HG02798 (cell line): ENCODE measurements at regions not wholly inside any gene's neighbourhood (a gene's known extent, or its start where the extent isn't known, plus 50 kb on each side); places are given as distances from the start of the nearest gene placed in this dataset.

ENCODE experiments used
- ATAC-seq: cut with Tn5 transposase; IDR thresholded peaks from one replicate; pipeline ENCODE4 v1.9.1; 2021; ENCODE audit warnings: mild to moderate bottlenecking; ENCODE audit not compliant: unreplicated experiment, poor library complexity

DNA sequence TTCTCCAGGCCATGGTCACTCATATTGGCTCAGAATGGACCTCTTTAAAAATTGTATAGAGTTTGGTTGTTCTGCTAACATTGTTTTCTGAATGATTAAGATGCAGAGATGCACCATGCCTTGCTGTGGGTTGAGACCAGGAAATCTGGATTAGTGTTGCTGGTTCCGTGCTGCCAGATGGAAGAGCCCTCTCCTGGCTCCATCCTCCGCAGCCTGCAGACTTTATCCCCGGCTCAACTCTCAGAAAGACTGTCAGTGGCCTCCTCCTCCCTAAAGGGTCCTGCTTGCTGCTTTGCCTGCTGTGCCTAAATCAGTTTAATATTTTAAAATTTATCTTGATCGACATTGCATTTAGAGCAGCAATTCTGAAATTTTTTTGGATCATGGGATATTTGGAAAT, 196.7 kb downstream of the TENT4A start:
- ATAC-seq, result no peak

DNA sequence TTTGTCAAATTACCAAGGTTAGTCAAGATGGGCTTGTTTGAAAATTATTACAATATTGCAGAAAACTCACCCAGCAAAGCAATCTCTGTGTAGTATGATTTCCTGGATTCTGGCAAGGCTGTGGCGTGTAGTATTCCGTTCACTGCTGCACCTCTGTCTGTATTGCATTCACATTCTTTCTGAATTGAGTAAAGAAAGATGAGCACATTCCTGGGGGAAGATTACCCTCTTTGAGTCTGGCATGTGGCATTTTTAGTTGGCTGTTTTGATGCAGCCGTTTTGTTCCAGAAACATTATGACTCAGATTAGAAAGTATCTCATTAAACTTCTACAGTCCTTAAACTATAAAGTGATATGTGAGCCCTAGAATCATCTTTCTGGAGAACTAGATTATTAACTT, 197.7 kb downstream of the TENT4A start:
- no peak for ATAC-seq

DNA sequence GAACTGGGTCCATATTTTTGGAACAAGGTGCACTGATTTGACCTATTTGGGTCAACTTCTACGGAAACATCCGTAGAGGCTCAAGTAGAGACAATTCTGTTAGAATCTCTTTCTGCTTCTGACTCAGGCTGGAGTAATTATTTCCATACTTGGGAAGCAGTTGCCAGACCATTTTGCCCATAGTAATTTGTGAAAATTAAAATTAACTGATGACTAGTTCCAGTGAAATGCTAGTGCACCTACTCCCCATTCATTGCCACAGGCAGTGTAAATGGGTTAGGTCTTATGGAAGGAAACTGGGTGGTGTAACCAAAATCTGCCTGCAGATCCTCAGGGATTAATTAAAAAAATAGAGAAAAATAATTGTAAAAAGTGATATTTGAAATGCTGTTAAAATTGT, 201.1 kb downstream of the TENT4A start:
- no peak for ATAC-seq

DNA sequence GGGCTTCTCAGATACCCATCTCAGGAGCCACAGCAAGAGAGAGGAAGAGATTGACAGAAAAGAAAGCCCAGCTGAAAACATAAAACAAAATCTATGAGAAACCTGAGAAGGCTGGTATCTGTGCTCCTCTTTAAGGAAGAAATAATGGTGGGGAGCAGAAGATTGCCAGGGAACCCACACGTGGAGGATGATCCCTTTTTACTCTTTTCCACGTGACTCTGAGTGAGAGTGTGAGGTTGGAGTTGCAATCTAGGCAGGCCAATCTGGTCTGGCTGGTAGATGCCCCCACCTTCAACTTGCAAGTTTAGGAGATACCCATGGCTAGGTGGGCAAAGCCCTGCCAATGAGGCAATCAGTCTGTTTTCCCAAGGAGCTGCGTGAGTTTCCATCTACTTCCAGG, 202.3 kb downstream of the TENT4A start:
- no peak for ATAC-seq

DNA sequence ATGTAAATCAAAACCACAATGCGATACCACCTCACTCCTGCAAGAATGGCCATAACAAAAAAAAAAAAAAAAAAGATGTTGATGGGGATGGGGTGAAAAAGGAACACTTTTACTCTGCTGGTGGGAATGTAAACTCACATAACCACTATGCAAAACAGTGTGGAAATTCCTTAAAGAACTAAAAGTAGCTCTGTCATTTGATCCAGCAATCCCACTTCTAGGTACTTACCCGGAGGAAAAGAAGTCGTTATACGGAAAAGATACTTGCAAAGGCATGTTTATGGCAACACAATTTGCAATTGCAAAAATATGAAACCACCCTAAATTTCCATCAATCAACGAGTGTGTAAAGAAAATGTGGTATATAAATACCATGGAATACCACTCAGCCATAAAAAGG, 205.0 kb downstream of the TENT4A start:
- no peak for ATAC-seq

DNA sequence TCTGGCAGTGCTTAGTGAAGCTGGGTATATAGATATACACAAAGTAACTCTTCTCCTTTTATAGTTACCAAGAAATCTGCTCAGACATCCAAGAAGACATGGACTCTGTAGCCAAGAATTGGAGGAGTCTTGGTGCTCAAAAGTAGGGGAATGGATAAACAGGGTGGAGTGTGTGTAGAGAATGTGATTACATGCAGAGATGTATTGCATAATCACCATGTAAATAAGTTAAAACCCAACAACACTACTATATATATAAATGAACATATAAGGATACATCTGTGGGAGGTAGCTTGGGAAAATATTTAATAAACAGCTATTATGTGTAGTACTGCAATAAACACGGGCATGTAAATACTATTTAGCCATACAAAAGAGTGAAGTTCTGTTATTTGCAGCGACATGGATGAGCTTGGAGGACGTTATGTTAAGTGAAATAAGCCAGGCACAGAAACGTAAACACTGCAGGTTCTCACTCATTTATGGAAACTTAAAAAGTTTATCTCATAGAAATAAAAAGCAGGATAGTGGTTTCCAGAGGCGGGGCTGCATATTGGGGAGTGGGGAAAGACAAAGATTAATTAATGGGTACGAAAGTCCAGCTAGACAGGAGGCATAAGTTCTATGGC, 207.5 kb downstream of the TENT4A start:
- ATAC-seq, result no peak

DNA sequence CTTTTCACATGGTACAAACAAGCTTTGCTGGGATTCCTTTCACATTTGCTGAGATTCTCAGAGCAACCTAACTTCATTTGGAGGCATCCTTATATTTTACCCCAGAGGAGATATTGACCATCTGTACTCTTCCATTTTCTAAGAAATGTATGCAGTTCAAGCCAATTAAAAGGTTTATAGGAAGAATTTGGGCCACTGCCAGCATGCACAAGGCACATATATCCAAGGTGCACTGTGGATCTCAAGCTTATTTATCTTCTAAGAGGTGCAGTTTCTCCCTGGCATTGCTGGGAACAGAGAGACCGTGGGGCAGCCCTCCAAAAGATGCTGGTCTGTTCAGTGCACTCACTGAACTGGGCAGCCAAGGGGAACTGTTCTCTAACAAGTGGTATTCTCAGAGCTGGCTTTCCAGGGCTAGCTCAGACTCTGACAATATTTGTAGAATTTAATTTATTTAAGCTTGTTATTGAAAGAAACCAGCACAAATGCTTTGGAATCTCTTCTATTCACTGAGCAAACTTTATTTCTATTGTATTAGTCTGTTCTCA, 213.3 kb downstream of the TENT4A start:
- no peak for ATAC-seq

DNA sequence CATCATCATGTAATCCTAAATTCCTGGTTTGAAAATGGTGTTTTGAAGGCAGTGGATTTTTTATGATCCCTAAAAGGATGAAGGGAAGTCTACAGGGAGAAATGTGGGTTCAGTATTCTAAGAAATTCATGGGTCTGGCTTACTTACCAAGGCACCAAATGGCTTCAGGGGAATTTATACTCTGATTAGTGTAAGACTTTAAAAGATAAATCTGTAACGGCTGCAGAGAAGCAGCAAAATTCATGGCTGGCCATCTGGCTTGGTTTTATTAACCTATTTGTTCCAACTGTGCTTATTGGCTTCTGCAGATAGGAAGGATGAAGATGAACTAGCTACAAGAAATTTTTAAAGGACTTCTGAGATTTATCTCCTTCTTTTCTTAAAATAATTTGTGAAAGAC, 222.8 kb downstream of the TENT4A start:
- ATAC-seq, result no peak

DNA sequence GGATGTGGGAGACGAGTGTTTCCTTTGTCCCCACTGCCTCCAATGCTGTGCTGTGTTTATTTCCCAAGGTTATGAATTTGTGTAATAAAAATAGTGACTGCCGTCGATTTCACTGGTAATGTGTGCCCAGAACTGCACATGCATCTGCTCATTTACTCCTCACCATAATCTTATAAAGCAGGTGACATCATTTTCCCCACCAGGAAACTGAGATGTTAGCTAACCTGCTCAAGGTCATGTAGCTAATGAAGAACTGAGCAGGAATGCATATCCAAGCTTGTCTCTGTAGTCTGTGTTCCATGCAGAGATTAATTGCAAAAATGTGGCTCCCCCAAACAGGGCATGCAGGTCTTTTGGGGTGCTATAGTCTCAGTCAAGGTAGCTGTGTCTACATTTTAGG, 224.4 kb downstream of the TENT4A start:
- no peak for ATAC-seq

DNA sequence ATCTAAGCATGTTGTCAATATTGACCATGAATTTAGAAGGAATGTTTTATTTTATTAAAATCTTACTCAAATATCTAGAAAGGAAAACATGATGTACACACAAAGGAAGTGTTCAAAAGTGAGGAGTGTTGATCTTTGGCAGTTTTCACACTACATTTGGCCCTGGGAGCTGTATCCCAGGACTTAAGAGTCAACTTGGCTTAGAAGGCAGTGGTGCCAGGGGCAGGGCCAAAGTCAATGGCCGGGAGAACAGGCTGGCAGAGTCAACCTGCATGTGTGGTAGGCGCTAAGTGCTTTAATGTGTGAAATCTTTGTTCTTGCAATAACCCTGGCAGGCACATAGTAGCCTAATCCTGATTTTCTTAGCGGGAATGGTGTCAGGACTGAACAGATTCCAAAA, 228.4 kb downstream of the TENT4A start:
- no peak for ATAC-seq

DNA sequence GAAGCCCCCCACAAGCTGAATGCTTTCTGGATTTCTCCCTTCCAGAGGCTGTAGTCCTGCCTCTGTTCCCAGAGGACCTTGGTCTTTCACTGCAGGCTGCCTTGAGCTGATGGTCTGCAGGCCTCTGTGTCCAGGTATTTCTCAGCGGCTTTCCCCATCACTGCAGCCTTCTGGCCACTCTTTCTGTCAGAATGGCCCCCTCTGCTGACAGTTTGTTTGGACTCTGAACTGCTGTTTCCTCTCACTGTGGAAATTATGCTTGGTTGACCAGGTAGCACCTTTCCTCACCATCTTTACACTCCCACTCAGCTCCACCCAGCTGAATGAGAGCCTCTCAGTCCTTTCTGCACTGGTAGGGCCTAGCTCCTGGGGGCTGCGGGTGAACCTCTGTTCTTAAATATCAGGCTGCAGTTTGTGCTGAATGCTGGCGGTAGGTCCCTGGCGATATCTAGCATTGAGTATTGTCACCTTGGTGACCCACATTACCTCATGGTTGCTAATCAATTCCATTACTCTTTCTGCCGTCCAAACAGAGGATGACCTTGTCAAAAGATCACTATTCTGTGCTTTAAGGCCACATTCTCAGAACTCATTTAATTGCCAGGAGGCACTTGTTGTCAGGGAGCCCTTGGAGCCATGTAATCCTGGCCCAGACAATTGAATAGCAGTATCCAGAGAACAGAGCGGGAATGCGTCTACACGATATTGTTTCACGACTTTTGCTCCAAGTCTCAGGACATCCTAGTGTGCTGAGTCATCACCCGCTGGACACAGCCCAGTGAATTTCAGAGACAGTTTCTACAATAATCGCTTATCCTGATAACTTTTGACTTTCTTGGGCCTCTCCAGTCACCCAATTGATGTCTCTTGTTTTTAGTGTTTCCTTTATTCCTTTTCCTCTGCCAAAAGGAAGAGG, 230.2 kb downstream of the TENT4A start:
- ATAC-seq, result no peak

DNA sequence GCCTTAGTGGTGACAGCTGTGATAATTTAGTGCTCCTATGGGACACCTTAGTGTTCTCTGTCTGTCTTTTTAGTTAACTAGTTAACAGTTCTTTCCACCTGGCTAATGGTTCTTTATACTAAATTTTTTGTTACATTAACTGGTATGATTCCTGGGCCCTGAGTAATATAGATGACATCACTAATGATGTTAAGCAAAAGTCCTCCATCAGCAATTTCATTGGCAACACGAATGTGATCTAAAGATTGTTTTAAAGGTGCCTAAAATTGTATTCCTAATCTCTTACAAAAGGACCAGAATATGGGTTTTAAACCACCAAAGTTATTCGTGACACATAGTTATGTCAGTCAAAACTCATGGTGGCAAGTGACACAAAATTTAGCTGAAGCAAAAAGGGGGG, 235.3 kb downstream of the TENT4A start:
- ATAC-seq, result no peak

DNA sequence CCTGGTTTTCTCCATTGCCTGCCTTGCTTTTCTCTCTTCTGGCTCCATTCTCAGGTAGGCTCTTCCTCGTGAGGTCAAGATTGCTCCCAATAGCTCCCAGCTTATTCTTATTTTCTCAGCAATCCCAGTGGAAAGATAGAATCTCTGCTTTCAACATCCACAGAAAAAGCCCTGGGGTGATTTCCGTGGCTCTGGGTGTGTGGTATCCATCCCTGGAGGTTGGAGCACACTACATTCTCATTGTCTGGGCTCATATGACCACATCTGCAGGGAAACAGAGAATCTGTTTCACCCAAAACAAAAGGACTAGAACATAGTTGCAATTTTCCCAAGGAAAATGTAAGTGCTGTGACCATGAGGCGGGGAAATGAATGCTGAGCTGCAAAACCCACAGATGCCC, 236.0 kb downstream of the TENT4A start:
- ATAC-seq, result no peak

DNA sequence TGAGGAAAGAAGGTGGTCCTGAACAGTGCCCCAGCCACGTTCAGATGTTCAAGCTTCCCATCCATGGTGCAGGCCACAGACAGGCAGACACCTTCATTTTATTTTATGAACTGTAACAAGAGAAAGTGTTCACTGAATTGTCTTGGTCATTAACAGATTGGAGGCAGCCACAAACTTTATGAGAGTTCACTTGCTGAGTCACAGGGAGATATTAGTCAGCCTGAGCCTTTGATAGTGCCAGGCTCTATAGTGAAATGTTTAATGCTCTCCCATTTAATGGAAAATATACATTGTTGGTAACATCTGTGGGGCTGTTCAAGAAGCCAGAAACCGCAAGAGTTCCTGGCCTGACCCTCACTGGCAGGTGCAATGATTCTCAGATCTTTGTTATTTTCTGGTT, 237.0 kb downstream of the TENT4A start:
- ATAC-seq, result no peak

DNA sequence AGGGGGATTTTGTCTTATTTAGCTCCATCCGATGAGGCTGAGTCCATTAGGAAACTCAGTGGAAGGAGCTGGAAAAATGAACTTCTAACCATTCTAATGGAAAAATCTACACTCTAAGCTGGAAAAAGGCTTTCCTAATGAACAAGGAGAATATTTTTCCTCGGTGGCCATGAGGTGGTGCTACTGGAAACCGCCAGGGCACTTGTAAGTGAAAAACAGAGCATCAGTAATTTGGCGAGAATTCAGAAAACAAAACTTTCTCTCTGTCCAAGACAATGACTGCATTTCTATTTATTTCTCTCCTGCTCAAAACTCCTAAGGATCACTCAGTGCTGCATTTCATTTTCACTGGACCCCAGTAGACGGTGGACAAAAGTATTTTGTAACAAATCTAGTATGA, 237.6 kb downstream of the TENT4A start:
- ATAC-seq, result no peak

DNA sequence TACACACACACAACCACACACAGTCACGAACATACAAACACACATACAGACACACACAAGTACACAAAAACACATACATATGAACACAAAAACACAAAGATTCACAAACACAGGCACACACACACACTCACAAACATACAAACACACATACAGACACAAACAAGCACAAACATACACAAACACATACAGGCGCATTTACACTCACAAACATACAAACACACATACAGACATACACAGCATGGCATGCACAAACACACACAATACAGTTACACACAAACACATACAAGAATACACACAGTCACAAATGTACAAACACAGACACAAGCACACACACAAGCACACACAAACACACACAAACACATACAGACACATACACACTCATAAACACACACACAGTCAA, 247.9 kb downstream of the TENT4A start:
- ATAC-seq, result no peak

DNA sequence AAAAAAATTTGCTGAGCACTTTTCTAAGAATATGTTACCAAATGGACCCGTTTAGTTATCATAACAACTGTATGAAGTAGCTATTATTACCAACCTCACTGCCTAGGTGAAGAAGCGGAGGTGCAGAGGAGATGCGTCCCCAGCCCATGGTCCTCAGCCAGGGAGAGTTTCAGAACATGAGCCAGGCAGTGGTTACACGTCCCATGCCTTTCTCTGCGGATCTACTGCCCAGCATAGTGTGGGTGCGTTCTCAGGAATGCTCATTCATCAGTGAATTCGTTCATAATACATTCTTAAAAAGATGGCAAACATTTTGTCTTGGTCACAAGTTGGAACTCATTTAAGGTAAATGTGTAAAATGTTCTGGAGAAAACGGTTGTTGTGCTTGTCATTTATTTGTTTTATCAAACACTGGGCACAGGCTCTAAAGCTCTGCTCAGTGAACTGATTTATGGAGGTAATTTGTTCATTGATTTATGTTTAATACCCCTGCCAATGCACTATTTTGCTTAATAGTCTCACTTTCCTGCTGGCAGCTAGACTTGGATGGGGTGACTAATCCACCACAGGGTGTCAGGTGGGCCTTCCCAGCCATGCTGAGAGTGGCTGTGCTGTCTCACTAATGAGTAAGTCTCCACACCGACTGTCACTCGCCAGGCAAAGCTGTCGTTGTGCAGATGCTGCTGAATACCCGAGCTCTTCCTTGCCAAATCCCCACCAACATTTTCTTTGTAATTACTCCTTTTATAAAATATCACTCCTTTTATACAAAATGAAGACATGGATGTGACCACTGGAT, 248.8 kb downstream of the TENT4A start:
- no peak for ATAC-seq

DNA sequence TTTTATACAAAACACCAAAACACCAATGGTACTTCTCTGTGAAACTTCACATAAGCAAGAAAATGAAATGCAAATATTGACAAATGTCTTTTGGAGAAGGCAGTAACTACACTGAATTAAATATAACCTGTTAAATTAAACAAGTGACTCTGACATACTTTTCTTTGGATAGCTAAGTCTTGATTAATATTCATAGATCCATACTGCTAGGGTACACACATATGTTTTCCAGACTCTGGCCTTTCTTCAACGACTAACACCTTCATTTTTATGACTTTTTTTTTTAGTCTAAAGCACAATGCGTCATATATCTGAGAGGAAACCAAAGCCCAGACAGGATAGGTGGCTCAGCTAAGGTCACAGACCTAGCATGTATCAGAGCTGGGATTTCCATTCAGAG, 263.7 kb downstream of the TENT4A start:
- no peak for ATAC-seq

DNA sequence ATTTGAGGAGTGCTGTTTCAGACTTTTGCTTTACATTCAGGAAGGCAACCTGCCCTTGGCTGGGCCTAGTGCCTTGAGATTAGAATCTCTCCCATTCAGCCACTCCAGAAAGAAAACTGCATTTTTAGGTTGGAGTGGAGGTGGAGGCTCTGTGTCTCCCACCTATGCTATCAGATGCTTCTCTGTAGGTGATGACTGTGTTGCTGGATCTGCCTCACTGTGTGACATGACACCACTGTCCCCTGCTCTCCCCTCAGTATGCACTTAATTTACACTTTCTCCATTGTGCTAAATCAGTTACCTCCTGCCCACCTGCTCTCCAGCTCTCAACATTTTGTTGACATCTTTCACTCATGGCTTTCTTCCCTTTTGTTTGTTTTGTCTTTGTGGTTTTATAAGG, 265.8 kb downstream of the TENT4A start:
- no peak for ATAC-seq

DNA sequence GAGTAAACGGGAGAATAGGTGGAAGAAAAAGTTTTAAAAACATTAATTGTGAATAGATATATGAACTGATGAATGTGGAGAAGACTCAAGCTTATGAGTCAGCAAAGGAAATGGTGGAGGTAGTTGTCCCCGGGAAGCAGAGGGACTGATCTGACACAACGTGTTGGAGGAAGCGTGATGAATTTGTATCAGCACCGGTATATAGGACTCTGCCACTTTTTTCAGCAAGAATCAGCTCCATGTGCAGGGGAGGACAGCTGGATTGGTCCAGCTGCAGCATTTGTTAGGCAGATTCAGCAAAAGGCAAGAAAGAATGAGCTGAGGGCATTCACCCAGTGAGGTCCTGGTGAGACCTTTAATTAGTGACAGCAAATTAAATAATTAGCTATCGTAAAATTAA, 276.0 kb downstream of the TENT4A start:
- no peak for ATAC-seq

DNA sequence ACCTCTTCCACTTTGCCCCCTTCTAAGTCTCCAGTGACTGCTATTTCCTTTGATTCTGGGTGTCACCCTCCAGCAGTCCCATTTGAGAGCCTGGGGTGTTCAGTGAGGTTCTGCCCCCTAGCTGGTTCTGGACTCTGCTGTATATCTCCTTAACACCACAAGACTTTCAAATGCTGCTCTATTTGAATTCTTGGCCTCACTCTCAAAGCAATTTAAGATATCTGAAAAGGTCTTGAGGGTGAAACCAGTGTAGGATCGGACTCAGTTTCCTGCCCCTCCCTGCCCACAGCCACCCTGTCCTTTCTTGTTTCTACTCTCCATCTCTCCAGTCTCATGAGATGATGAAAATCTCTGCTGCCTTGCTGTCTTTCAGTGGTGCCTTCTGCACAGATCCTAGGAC, 280.9 kb downstream of the TENT4A start:
- ATAC-seq, result no peak
